ENCODE measurements at regions not wholly inside any gene's neighbourhood (a gene's known extent, or its start where the extent isn't known, plus 50 kb on each side); places are given as distances from the start of the nearest gene placed in this dataset.

GRCh38 chr14:66311058-66311457 lies 175.1 kb upstream of the CCDC196 start:
- TF ChIP-seq POLR2A (IDR thresholded peaks at IDR 0.05; ENCODE audit: low read depth, low read length) (no peak), POLR2AphosphoS5 (IDR thresholded peaks at IDR 0.05; ENCODE audit: low read depth, low read length) (no peak), TAF1 (IDR thresholded peaks at IDR 0.05; ENCODE audit: low read depth, low read length) (no peak)

Measured in GM12891 (cell line).